H1 (cell line): ENCODE measurements at regions not wholly inside any gene's neighbourhood (a gene's known extent, or its start where the extent isn't known, plus 50 kb on each side); places are given as distances from the start of the nearest gene placed in this dataset.

Experiments
- CTCF ChIA-PET: fragments of 300-600 bp; sonication (Branson Sonifier 250); formaldehyde crosslinking; loops from one replicate; lab custom pipeline; 2021; ENCODE audit not compliant: partially characterized antibody; lab: Charles Lee
- POLR2A ChIA-PET: fragments of 300-600 bp; sonication (Branson Sonifier 250); formaldehyde crosslinking; loops from one replicate; lab custom pipeline; 2021; ENCODE audit warnings: inconsistent platforms; ENCODE audit not compliant: partially characterized antibody; lab: Charles Lee
- DNase-seq, 2 experiments: peaks; one replicate each; pipeline versions ENCODE4 v3.0.0 to v3.0.0-alpha.2; 2010 to 2022; ENCODE audit warnings: low spot score in 2 of 2, low read depth in 1 of 2, mixed read lengths in 1 of 2
- FAIRE-seq: peaks from 2 replicates; lab custom pipeline; 2011; peaks lifted over from hg19 to GRCh38; lab: Jason Lieb, UNC
- H2AFZ ChIP-seq: 2 replicates; pipeline ENCODE4 v1.8.1; 2012; ENCODE audit warnings: low read length, inconsistent platforms
- H2AK5ac ChIP-seq: 2 replicates; pipeline ENCODE4 v1.6.1; 2013; ENCODE audit warnings: low read depth, low read length
- H2BK120ac ChIP-seq: replicated peaks from 2 replicates; pipeline ENCODE3; 2013; ENCODE audit warnings: low read depth, low read length, inconsistent platforms
- H2BK12ac ChIP-seq: 2 replicates; pipeline ENCODE4 v1.6.1; 2013; ENCODE audit warnings: low read depth, low read length
- H2BK15ac ChIP-seq: 2 replicates; pipeline ENCODE4 v1.6.1; 2013; ENCODE audit warnings: low read length
- H2BK20ac ChIP-seq: 2 replicates; pipeline ENCODE4 v1.6.1; 2013; ENCODE audit warnings: low read length
- H2BK5ac ChIP-seq: 2 replicates; pipeline ENCODE4 v1.6.1; 2013; ENCODE audit warnings: low read depth, low read length
- H3K14ac ChIP-seq: 2 replicates; pipeline ENCODE4 v1.6.1; 2013; ENCODE audit warnings: inconsistent platforms; ENCODE audit not compliant: insufficient read length
- H3K18ac ChIP-seq: 2 replicates; pipeline ENCODE4 v1.6.1; 2013; ENCODE audit warnings: low read length; ENCODE audit errors: extremely low read depth
- H3K23ac ChIP-seq: 2 replicates; pipeline ENCODE4 v1.6.1; 2013; ENCODE audit warnings: inconsistent platforms; ENCODE audit not compliant: insufficient read length
- H3K23me2 ChIP-seq: 2 replicates; pipeline ENCODE4 v1.6.1; 2013; ENCODE audit warnings: low read depth, low read length
- H3K27ac ChIP-seq: 2 replicates; pipeline ENCODE4 v1.6.1; 2011; ENCODE audit warnings: low read depth, low read length, inconsistent platforms
- H3K27me3 ChIP-seq, 4 experiments: replicated peaks in 1 of 4; 1 replicate in 1 of 4; 2 replicates in 3 of 4; pipeline versions ENCODE4 v1.6.1 to v1.8.1; 2011 to 2013; ENCODE audit warnings: low read length in 3 of 4, mild to moderate bottlenecking in 3 of 4, inconsistent platforms in 2 of 4, mixed read lengths in 2 of 4, moderate library complexity in 1 of 4; ENCODE audit not compliant: control insufficient read depth in 3 of 4, insufficient read depth in 3 of 4; ENCODE audit errors: extremely low read depth in 1 of 4
- H3K36me3 ChIP-seq, 4 experiments: 2 replicates each; pipeline versions ENCODE4 v1.6.1 to v1.8.1; 2011 to 2013; ENCODE audit warnings: mild to moderate bottlenecking in 4 of 4, low read length in 3 of 4, moderate library complexity in 2 of 4, control low read depth in 1 of 4, inconsistent platforms in 1 of 4; ENCODE audit not compliant: insufficient read depth in 4 of 4, control insufficient read depth in 2 of 4
- H3K4ac ChIP-seq: replicated peaks from 2 replicates; pipeline ENCODE3; 2013; ENCODE audit warnings: low read length, low read depth, mixed read lengths, inconsistent platforms; ENCODE audit not compliant: insufficient read length
- H3K4me1 ChIP-seq, 4 experiments: replicated peaks in 1 of 4; 1 replicate in 1 of 4; 2 replicates in 3 of 4; pipeline versions ENCODE4 v1.6.1 to v1.8.1; 2011 to 2013; ENCODE audit warnings: low read length in 3 of 4, inconsistent platforms in 2 of 4, mixed read lengths in 1 of 4; ENCODE audit not compliant: insufficient read depth in 4 of 4, control insufficient read depth in 3 of 4
- H3K4me2 ChIP-seq, 2 experiments: 2 replicates each; pipeline versions ENCODE4 v1.6.1 to v1.8.1; 2011 to 2013; ENCODE audit warnings: low read depth in 2 of 2, low read length in 2 of 2, control low read depth in 1 of 2, inconsistent platforms in 1 of 2, mild to moderate bottlenecking in 1 of 2; ENCODE audit not compliant: insufficient read depth in 1 of 2
- H3K4me3 ChIP-seq, 4 experiments: fragments of 200-600, 300-600 bp in 1 of 4; sonication (generic), shearing (Covaris generic), sonication (Bioruptor Twin) in 1 of 4; 2 replicates each; pipeline versions ENCODE4 v1.5.1 to v1.8.1; 2011 to 2016; ENCODE audit warnings: low read length in 4 of 4, low read depth in 3 of 4, control low read depth in 2 of 4, inconsistent platforms in 2 of 4, mild to moderate bottlenecking in 2 of 4, mixed read lengths in 1 of 4, moderate library complexity in 1 of 4; ENCODE audit not compliant: insufficient read depth in 2 of 4; ENCODE audit errors: extremely low read depth in 1 of 4
- H3K56ac ChIP-seq: replicated peaks from 2 replicates; pipeline ENCODE3; 2013; ENCODE audit warnings: low read depth, mild to moderate bottlenecking, mixed read lengths, low read length, inconsistent platforms; ENCODE audit not compliant: insufficient read length
- H3K79me1 ChIP-seq: 2 replicates; pipeline ENCODE4 v1.6.1; 2013; ENCODE audit warnings: low read depth, low read length, control low read depth
- H3K79me2 ChIP-seq, 2 experiments: 2 replicates each; pipeline versions ENCODE4 v1.6.1 to v1.8.1; 2012 to 2013; ENCODE audit warnings: low read length in 2 of 2, mild to moderate bottlenecking in 2 of 2, inconsistent platforms in 1 of 2; ENCODE audit not compliant: insufficient read depth in 2 of 2, control insufficient read depth in 1 of 2
- H3K9ac ChIP-seq, 4 experiments: replicated peaks in 1 of 4; 1 replicate in 1 of 4; 2 replicates in 3 of 4; pipeline versions ENCODE4 v1.6.1 to v1.8.1; 2011 to 2013; ENCODE audit warnings: low read depth in 3 of 4, low read length in 3 of 4, control low read depth in 2 of 4, mild to moderate bottlenecking in 2 of 4, moderate library complexity in 2 of 4, inconsistent platforms in 1 of 4; ENCODE audit errors: extremely low read depth in 1 of 4
- H3K9me3 ChIP-seq, 2 experiments: 2 replicates each; pipeline versions ENCODE4 v1.6.1 to v1.8.1; 2012 to 2013; ENCODE audit warnings: mild to moderate bottlenecking in 2 of 2, moderate library complexity in 2 of 2, control low read depth in 1 of 2, inconsistent platforms in 1 of 2, low read depth in 1 of 2, low read length in 1 of 2, mixed read lengths in 1 of 2; ENCODE audit not compliant: insufficient read depth in 2 of 2
- H4K20me1 ChIP-seq, 2 experiments: replicated peaks in 1 of 2; 2 replicates each; pipeline versions ENCODE3 to v1.8.1; 2011 to 2013; ENCODE audit warnings: inconsistent platforms in 2 of 2, low read length in 2 of 2, mild to moderate bottlenecking in 1 of 2; ENCODE audit not compliant: insufficient read depth in 2 of 2, control insufficient read depth in 1 of 2
- H4K5ac ChIP-seq: 2 replicates; pipeline ENCODE4 v1.6.1; 2013; ENCODE audit warnings: low read length, low read depth, mixed read lengths, inconsistent platforms; ENCODE audit not compliant: insufficient read length
- H4K8ac ChIP-seq: 2 replicates; pipeline ENCODE4 v1.8.0; 2013; ENCODE audit warnings: mild to moderate bottlenecking, moderate library complexity, low read length, inconsistent platforms; ENCODE audit not compliant: insufficient read depth; ENCODE audit errors: extremely low read depth
- H4K91ac ChIP-seq: replicated peaks from 2 replicates; pipeline ENCODE3; 2013; ENCODE audit warnings: low read length, mixed read lengths, inconsistent platforms; ENCODE audit not compliant: insufficient read length
- ASH2L ChIP-seq: fragments of 200-600, 300-600 bp; sonication (generic); IDR thresholded peaks from one replicate; pipeline ENCODE4 v1.7.1; 2017; ENCODE audit warnings: low read length
- CHD1 ChIP-seq: IDR thresholded peaks from 2 replicates; pipeline ENCODE4 v1.6.1; 2012; ENCODE audit warnings: low read depth, low read length, improper control_type of control experiment
- CHD2 ChIP-seq: IDR thresholded peaks from 2 replicates; pipeline ENCODE4 v1.6.1; 2012; ENCODE audit warnings: low read length, improper control_type of control experiment
- EP300 ChIP-seq, 2 experiments: IDR thresholded peaks; 1 replicate in 1 of 2; 2 replicates in 1 of 2; pipeline ENCODE4 v1.6.1; 2011 to 2012; ENCODE audit warnings: low read depth in 2 of 2, low read length in 2 of 2, mild to moderate bottlenecking in 2 of 2, borderline replicate concordance in 1 of 2, inconsistent platforms in 1 of 2, moderate library complexity in 1 of 2
- GABPA ChIP-seq: IDR thresholded peaks from 2 replicates; pipeline ENCODE4 v1.6.1; 2011; ENCODE audit warnings: mild to moderate bottlenecking, low read length, moderate library complexity, borderline replicate concordance; ENCODE audit not compliant: insufficient read depth
- HDAC6 ChIP-seq: IDR thresholded peaks from one replicate; pipeline ENCODE4 v1.7.1; 2012; ENCODE audit warnings: low read depth, mild to moderate bottlenecking, inconsistent platforms, low read length, moderate library complexity
- KDM5A ChIP-seq: fragments of 200-600 bp; IDR thresholded peaks from 2 replicates; pipeline ENCODE4 v1.7.1; 2012; ENCODE audit warnings: mild to moderate bottlenecking, low read length, inconsistent platforms, mixed read lengths
- RBBP5 ChIP-seq: IDR thresholded peaks from 2 replicates; pipeline ENCODE4 v1.7.1; 2012; ENCODE audit warnings: low read depth, mild to moderate bottlenecking, inconsistent platforms, low read length, moderate library complexity, borderline replicate concordance
- RFX5 ChIP-seq: IDR thresholded peaks from 2 replicates; pipeline ENCODE4 v1.6.1; 2011; ENCODE audit warnings: low read depth, low read length, improper control_type of control experiment, borderline replicate concordance
- RXRA ChIP-seq: IDR thresholded peaks from 2 replicates; pipeline ENCODE4 v1.6.1; 2011; ENCODE audit warnings: low read depth, mild to moderate bottlenecking, low read length, moderate library complexity; ENCODE audit not compliant: insufficient read depth
- TBP ChIP-seq: IDR thresholded peaks from 2 replicates; pipeline ENCODE4 v1.6.1; 2011; ENCODE audit warnings: low read depth, low read length, improper control_type of control experiment
- WGBS, 2 experiments: shearing (Covaris generic) in 1 of 2; methylation state at CpG; one replicate each; pipeline versions ENCODE4 v1.1.6 to v1.1.7; 2013 to 2015; ENCODE audit warnings: low lambda C conversion rate in 2 of 2, mixed read lengths in 2 of 2, inconsistent platforms in 1 of 2, low coverage in 1 of 2, missing lambda C conversion rate in 1 of 2; ENCODE audit not compliant: insufficient replicate concordance in 2 of 2, insufficient coverage in 1 of 2, insufficient read length in 1 of 2; ENCODE audit errors: extremely low coverage in 1 of 2, missing lambda C conversion rate in 1 of 2; 5-methylcytosine and 5-hydroxymethylcytosine counted together

DNA sequence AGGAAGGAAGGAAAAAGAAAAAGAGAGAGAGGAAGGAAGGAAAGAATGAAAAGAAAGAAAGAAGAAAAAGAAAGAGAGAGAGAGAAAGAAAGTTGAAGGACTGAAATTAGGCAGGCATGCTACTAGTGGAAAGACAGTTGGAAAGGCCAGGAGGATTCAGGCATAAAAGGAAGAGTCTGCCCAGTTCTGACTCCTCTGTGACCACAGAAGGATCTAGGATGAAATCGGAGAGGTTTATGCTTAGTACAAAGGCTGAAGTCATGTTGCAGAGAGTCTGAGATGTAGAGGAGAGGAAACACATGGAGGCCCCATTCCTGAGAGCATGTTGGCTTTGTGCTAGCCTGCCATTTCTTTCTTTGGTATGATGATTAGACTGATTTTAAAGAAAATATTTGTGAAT lies 246.5 kb upstream of the ARGLU1 start:
- Histone ChIP-seq H3K9ac (peak overlapping the region in 1 of 4 experiments; percentile 27; a peak in 1 of 7 replicates), H3K4ac (no peak overlapping the region), H3K79me1 (no peaks in the 10 kb centered on the region), H2BK15ac (no peak overlapping the region), H3K18ac (no peak overlapping the region), H2BK12ac (0 out of 2 replicates have a peak overlapping the region, but pooled peaks have one; percentile 11), H3K56ac (no peak overlapping the region), H2AK5ac (no peak overlapping the region), H4K91ac (no peak overlapping the region), H2BK20ac (peak overlapping the region; percentile 13; the same call in 1 of the 2 replicates), H3K4me1 (peaks cover 2 to 15% (median 9%) of the 10 kb centered on the region in 4 experiments; a peak in 6 of 7 replicates), H3K27ac (no peak overlapping the region), H3K79me2 (no peaks in the 10 kb centered on the region), H2BK5ac (no peak overlapping the region), H3K36me3 (no peaks in the 10 kb centered on the region), H3K23ac (no peak overlapping the region), H3K23me2 (no peaks in the 10 kb centered on the region), H4K8ac (no peak overlapping the region), H3K9me3 (no peaks in the 10 kb centered on the region), H4K20me1 (no peaks in the 10 kb centered on the region), H3K27me3 (no peaks in the 10 kb centered on the region), H2AFZ (peak overlapping the region; percentile 87), H2BK120ac (no peak overlapping the region), H3K14ac (no peak overlapping the region), H3K4me2 (no peak overlapping the region), H4K5ac (no peak overlapping the region), H3K4me3 (no peak overlapping the region)
- POLR2A ChIA-PET: interaction anchor here (1.0 kb wide), 1 partner anchor 18 kb away, joined by 4 read pairs; no protein-coding TSS in a partner anchor
- no peak for TF ChIP-seq RFX5
- no peak for TF ChIP-seq HDAC6
- no peak for TF ChIP-seq CHD1
- TF ChIP-seq RXRA: no peak
- TF ChIP-seq GABPA: no peak
- TF ChIP-seq RBBP5: no peak
- no peak for TF ChIP-seq KDM5A
- TF ChIP-seq ASH2L: no peak
- TF ChIP-seq CHD2: no peak
- no peak for TF ChIP-seq EP300 (IDR thresholded peaks at IDR 0.05; ENCODE audit: borderline replicate concordance in 1 of 2, low read depth in 2 of 2, low read length in 2 of 2)
- TF ChIP-seq TBP: no peak
- CTCF ChIA-PET: no interaction called here
- 68% methylated on average over 1 of the region's 1 CpG; no CpG with 5 or more reads in 1 of the 2 experiments for WGBS, 2 experiments
- FAIRE-seq (no peak), DNase-seq (no peak)
